ENCODE measurements at regions not wholly inside any gene's neighbourhood (a gene's known extent, or its start where the extent isn't known, plus 50 kb on each side); places are given as distances from the start of the nearest gene placed in this dataset.
"Not testable (repeated sequence)": the region's sequence is repeated elsewhere in the genome, so short reads cannot be mapped to it uniquely, and the experiment has no call there.

GRCh38 chr14:100419856-100420255 lies 96.7 kb downstream of the SLC25A47 start:
- DNase-seq (ENCODE audit: low spot score), result no peak

DNA sequence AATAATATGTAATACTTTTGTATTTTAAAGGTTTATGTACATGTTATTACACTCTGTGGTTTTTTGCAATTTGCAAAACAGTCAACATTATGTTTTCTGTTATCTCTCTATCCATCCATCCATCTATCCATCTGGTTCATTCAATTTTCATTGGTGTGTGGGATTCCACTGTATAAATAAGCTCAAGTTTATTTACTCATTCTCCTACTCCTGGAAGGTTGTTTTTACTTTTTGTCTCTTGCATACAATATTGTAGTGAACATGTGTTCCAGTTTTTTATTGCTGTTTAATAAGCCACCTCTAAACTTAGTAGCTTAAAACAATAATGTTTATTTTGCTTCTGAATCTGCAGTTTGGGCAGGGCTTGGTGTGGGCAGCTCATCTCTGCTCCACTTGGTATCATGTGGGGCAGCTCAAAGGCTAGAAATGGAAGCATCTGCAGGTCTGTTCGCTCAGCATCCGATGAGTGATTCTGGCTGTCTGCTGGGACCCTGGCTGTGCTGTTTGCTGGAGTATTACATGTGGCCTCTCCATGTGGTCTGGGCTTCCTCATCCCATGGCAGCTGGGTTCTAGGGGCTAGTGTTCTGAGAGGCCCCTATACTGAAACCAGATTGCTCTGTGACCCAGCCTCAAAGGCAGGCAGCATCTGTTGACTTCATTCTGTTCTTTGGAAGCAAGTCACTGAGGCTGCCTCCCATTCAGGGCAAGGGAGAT lies 98.8 kb downstream of the SLC25A47 start:
- no peak for DNase-seq (ENCODE audit: low spot score)

DNA sequence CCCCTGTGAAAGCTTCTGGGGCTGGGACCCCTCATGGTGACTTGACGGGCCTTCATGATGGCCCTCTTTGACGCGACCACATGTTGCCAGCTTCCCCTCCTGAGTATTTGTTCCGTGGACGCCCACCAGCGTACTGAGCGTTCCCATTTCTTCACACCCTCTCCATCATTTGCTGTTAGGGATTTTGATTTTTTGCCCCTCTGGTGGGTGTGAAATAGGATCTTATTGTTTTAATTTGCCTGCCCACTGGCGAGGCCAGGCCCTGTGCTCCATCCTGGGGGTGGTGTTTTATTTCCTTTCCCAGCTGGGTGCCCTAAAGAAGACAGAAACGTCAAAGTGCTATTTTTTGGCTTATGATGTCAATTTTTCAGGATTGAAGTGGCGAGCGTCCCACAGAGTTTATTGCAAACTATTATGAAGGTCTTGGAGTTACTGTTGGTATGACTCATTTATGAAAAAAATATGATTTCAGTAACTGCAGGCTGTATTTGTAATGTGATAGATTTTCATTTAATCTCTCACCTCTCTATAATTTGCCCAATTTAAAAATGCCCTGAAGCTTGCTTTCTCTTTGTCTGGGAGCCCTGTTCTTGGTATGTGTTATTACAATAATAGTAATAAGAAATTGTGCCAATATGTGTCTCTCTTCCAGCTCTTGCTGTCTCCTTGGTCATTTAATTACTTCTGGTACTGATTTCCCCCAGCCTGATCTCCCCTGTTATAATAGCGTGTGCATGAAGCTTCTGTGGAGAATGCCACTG lies 99.6 kb downstream of the SLC25A47 start:
- DNase-seq (ENCODE audit: low spot score), result no peak

- no peak for DNase-seq (ENCODE audit: low spot score)
Observed at GRCh38 chr14:100423317-100424010, 100.3 kb downstream of the SLC25A47 start.

DNA sequence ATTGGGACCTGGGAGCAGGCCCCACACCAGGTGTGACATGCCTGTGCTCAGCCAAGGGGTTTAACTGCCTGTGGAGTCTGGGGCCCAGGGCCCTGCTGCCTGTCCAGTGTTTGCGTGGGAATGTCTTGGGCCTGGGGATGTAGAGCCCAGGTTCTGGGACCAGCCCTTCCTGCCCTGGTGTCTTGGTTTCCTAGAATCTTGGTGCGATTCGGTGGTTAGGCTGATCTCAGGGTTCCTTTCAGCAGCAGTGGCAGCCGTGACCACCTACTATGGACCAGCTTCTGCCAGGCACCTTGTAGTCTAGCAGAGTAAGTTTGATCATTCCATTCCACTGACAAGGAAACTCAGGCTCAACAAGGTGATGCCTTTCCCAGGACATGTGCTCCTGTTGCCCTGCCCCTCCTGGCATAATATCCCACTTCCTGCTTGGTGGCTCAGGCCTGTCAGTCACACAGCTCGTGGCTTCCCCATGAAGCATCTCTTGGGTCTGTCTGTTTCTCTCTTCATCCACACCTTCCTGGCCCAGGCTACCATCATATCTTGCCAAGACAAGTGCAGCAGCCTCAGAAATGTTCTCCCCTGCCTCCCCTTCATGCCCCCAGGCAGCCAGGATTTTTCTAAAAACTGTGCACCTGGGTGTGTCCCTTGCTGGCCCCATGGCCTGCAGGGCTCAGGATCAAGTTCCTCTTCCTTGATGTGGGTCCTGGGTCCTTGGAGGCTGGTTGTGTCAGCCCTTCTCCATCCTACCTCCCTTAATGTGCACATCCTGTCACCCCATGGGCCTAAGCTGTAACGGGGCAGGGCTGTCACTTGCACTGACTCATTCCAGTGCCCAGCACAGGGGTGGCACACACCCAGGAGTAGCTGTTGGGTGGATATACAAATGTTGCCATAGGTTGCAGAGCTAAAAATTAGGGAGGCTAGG lies 101.6 kb downstream of the SLC25A47 start:
- peak; percentile 37 for DNase-seq (ENCODE audit: low spot score)

- no peak for DNase-seq (ENCODE audit: low spot score)
Observed at GRCh38 chr14:100425429-100425827, 102.3 kb downstream of the SLC25A47 start.

GRCh38 chr14:100426314-100426713 lies 103.2 kb downstream of the SLC25A47 start:
- no peak for DNase-seq (ENCODE audit: low spot score)

- no peak for DNase-seq (ENCODE audit: low spot score)
Observed at GRCh38 chr14:100427166-100427565, 104.0 kb downstream of the SLC25A47 start.

- DNase-seq (ENCODE audit: low spot score), result no peak
Observed at GRCh38 chr14:100428727-100429126, 105.6 kb downstream of the SLC25A47 start.

GRCh38 chr14:100429537-100429936 lies 106.4 kb downstream of the SLC25A47 start:
- DNase-seq (ENCODE audit: low spot score), result peak; percentile 32

GRCh38 chr14:100430571-100430970 lies 107.4 kb downstream of the SLC25A47 start:
- DNase-seq (ENCODE audit: low spot score), result no peak

GRCh38 chr14:100431461-100431860 lies 108.3 kb downstream of the SLC25A47 start:
- not testable (repeated sequence) for DNase-seq (ENCODE audit: low spot score)

- DNase-seq (ENCODE audit: low spot score), result no peak
Observed at GRCh38 chr14:100432652-100433427, 109.7 kb downstream of the SLC25A47 start.

- DNase-seq (ENCODE audit: low spot score), result no peak
Observed at GRCh38 chr14:100433428-100433814, 110.3 kb downstream of the SLC25A47 start.

DNA sequence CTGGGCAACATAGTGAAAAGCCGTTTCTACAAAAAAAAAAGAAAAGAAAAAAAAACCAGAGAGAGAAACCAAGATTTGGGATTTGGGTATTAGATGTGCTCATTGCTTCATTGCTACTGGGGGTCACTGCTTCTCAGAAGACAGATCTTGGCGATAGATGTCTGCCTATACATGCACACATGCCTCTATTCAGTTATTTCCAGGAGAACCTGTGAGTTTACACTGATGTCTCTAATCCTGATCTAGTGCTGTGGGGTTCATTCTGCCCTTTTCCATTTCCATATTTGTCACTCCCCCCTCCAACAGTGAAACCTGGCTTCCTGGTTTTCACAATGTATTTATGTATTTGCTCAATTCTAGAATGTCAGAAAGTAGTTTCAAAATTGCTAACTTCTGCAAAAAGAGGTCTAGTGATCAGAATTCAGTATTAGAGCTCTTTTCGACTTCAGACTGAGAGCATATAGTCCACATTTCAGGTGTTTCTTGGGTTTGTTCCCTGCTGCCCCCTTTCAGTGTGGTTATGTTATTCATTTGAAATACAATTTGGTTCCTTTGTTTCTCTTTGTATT lies 111.0 kb downstream of the SLC25A47 start:
- no peak for DNase-seq (ENCODE audit: low spot score)

GRCh38 chr14:100434911-100435438 lies 111.8 kb downstream of the SLC25A47 start:
- no peak for DNase-seq (ENCODE audit: low spot score)

- DNase-seq (ENCODE audit: low spot score), result no peak
Observed at GRCh38 chr14:100435459-100435858, 112.3 kb downstream of the SLC25A47 start.

DNA sequence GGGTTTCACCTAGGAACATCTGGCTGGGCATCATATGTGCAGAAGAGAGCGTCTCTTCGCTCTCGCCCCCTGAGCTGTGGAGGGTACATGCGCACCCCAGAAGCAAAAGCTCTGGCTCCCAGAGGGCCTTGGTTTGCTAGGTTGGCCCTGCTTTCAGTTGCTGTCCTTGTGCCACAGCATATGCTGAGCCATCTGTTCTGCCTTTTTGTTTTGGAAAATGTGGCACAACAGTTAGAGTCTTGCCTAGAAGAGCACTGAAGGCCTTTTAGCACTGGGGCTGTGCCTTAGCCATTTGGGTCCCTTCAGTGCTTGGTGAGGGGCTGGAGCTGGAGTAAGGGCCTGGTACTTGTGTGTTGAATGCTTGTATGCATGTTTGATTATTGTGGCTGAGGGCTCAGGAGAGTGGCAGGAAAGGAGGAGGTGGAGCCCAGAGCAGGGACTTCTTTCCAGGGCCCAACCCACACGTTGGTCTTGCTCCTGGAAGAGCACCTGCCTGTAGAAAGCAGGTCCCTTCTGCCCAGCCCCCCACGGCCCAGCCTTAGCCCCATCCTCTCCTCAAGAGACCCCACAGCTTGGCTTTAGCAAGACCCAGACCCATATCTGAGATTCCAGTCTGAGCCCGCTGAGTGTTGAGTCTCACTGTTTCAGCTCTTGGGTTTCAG lies 113.7 kb downstream of the SLC25A47 start:
- no peak for DNase-seq (ENCODE audit: low spot score)

GRCh38 chr14:100438271-100438670 lies 115.1 kb downstream of the SLC25A47 start:
- no peak for DNase-seq (ENCODE audit: low spot score)

All from SW480 (cell line).